GM12878 (cell line): ENCODE measurements at regions not wholly inside any gene's neighbourhood (a gene's known extent, or its start where the extent isn't known, plus 50 kb on each side); places are given as distances from the start of the nearest gene placed in this dataset.

Experiments used
- ATAC-seq: fragments of 200-7000 bp; cut with Tn5 transposase; 3 replicates; pipeline ENCODE4 v1.9.1; 2020; ENCODE audit warnings: mild to moderate bottlenecking, moderate library complexity
- BruUV-seq: library from RNA; stranded (reverse); fragments of 400-500 nt; replicated peaks from 2 replicates; lab custom pipeline; 2021; lab: Mats Ljungman, UMichigan
- CTCF ChIA-PET: fragments of 300-600 bp; sonication (Branson Sonifier 250); formaldehyde crosslinking; extraction: SDS; loops from one replicate; lab custom pipeline; 2021; ENCODE audit warnings: inconsistent platforms; lab: Yijun Ruan, JAX
- POLR2A ChIA-PET: fragments of 350-600 bp; formaldehyde crosslinking; extraction: SDS; loops from one replicate; lab custom pipeline; 2021; ENCODE audit warnings: inconsistent platforms; lab: Charles Lee
- RAD21 ChIA-PET: fragments of 300-600 bp; sonication (Branson Sonifier 250); formaldehyde crosslinking; loops from one replicate; lab custom pipeline; 2023; ENCODE audit warnings: antibody characterized with exemption; ENCODE audit not compliant: unreplicated experiment; lab: Charles Lee
- SMC1A ChIA-PET: fragments of 300-600 bp; sonication (Branson Sonifier 250); formaldehyde crosslinking; loops from one replicate; lab custom pipeline; 2023; ENCODE audit not compliant: unreplicated experiment, uncharacterized antibody; lab: Charles Lee
- DNase-seq: peaks from one replicate; pipeline ENCODE4 v3.0.0-alpha.2; 2011; ENCODE audit warnings: low read depth, low spot score
- FAIRE-seq: peaks from 3 replicates; lab custom pipeline; 2011; peaks lifted over from hg19 to GRCh38; lab: Jason Lieb, UNC
- H2AFZ ChIP-seq: 2 replicates; pipeline ENCODE4 v1.6.0; 2011; ENCODE audit warnings: low read depth, low read length, control low read depth; ENCODE audit not compliant: control insufficient read depth
- H3K27ac ChIP-seq: 2 replicates; pipeline ENCODE4 v1.5.1; 2011; ENCODE audit warnings: control low read depth; ENCODE audit not compliant: control insufficient read depth, insufficient read depth
- H3K27me3 ChIP-seq, 2 experiments: replicated peaks in 1 of 2; 2 replicates each; pipeline versions ENCODE4 v1.6.0 to v1.6.1; 2011; ENCODE audit warnings: low read length in 1 of 2; ENCODE audit not compliant: control insufficient read depth in 2 of 2, insufficient read depth in 2 of 2
- H3K36me3 ChIP-seq, 2 experiments: 2 replicates each; pipeline ENCODE4 v1.5.1; 2011; ENCODE audit warnings: low read length in 1 of 2; ENCODE audit not compliant: control insufficient read depth in 2 of 2, insufficient read depth in 2 of 2
- H3K4me1 ChIP-seq: 2 replicates; pipeline ENCODE4 v1.6.1; 2011; ENCODE audit warnings: mild to moderate bottlenecking, low read length, moderate library complexity, mixed read lengths; ENCODE audit not compliant: control insufficient read depth, insufficient read depth
- H3K4me2 ChIP-seq: 2 replicates; pipeline ENCODE4 v1.6.0; 2011; ENCODE audit warnings: control low read depth; ENCODE audit not compliant: control insufficient read depth, insufficient read depth
- H3K4me3 ChIP-seq: fragments of 200-600 bp; sonication (generic); 2 replicates; pipeline ENCODE4 v1.5.1; 2016
- H3K79me2 ChIP-seq: 2 replicates; pipeline ENCODE4 v1.6.0; 2011; ENCODE audit warnings: low read length; ENCODE audit not compliant: control insufficient read depth, insufficient read depth
- H3K9ac ChIP-seq: 2 replicates; pipeline ENCODE4 v1.8.0; 2011; ENCODE audit warnings: low read length, control low read depth, mixed read lengths; ENCODE audit not compliant: control insufficient read depth, insufficient read depth
- H3K9me3 ChIP-seq: replicated peaks from 3 replicates; pipeline ENCODE4 v1.5.1; 2011; ENCODE audit warnings: mild to moderate bottlenecking, low read length; ENCODE audit not compliant: control insufficient read depth, insufficient read depth
- H4K20me1 ChIP-seq: 2 replicates; pipeline ENCODE4 v1.6.0; 2011; ENCODE audit not compliant: control insufficient read depth, insufficient read depth
- BHLHE40 ChIP-seq, 2 experiments: fragments of 450-650 bp in 1 of 2; IDR thresholded peaks; 2 replicates each; pipeline ENCODE4 v1.6.1; 2011 to 2017; ENCODE audit warnings: low read depth in 2 of 2, borderline replicate concordance in 1 of 2, improper control_type of control experiment in 1 of 2, low read length in 1 of 2, mild to moderate bottlenecking in 1 of 2
- CBX5 ChIP-seq: sonication (generic); IDR thresholded peaks from 2 replicates; pipeline ENCODE4 v1.6.1; 2016; ENCODE audit warnings: low read depth, moderate library complexity, mild to moderate bottlenecking, inconsistent platforms
- FOXK2 ChIP-seq: fragments of 450-650 bp; IDR thresholded peaks from 2 replicates; pipeline ENCODE4 v1.6.1; 2017; ENCODE audit warnings: mild to moderate bottlenecking, moderate library complexity
- SMAD1 ChIP-seq: fragments of 450-650 bp; IDR thresholded peaks from 2 replicates; pipeline ENCODE4 v1.6.1; 2018; ENCODE audit warnings: mild to moderate bottlenecking, low read depth; ENCODE audit not compliant: partially characterized antibody
- SUPT20H ChIP-seq: IDR thresholded peaks from 2 replicates; pipeline ENCODE4 v1.6.1; 2011; ENCODE audit warnings: low read depth, mild to moderate bottlenecking, low read length, moderate library complexity, borderline replicate concordance; ENCODE audit not compliant: control insufficient read depth
- YY1 ChIP-seq: IDR thresholded peaks from 2 replicates; pipeline ENCODE4 v1.6.1; 2011; ENCODE audit warnings: low read depth, mild to moderate bottlenecking, low read length
- WGBS: methylation state at CpG from one replicate; pipeline ENCODE4 v1.1.6; 2016; ENCODE audit warnings: low lambda C conversion rate; ENCODE audit not compliant: insufficient replicate concordance, insufficient coverage; ENCODE audit errors: missing lambda C conversion rate; 5-methylcytosine and 5-hydroxymethylcytosine counted together
- in situ Hi-C: fragments of 300-500 bp; cut with MboI; formaldehyde crosslinking; loops from 9 replicates; pipeline ENCODE4 v1.14.3; 2018; ENCODE audit warnings: mixed read lengths
- intact Hi-C: fragments of 100-400 bp; cut with micrococcal nuclease; formaldehyde crosslinking; loops from one replicate; pipeline ENCODE4 v1.14.2; 2022; ENCODE audit not compliant: unreplicated experiment
- TF ChIP-seq, protein P1 (sequence below): fragments of 450-650 bp; IDR thresholded peaks from 2 replicates; pipeline ENCODE4 v1.6.1; 2016; ENCODE audit warnings: mild to moderate bottlenecking
- TF ChIP-seq, protein P2 (sequence below): fragments of 450-650 bp; IDR thresholded peaks from 2 replicates; pipeline ENCODE4 v1.6.1; 2016; ENCODE audit warnings: mild to moderate bottlenecking
- TF ChIP-seq, protein P3 (sequence below): fragments of 450-650 bp; formaldehyde crosslinking; IDR thresholded peaks from 2 replicates; pipeline ENCODE4 v1.4.0; 2020; ENCODE audit warnings: mild to moderate bottlenecking, moderate library complexity
- TF ChIP-seq, protein P4 (sequence below): IDR thresholded peaks from 2 replicates; pipeline ENCODE4 v1.6.1; 2012; ENCODE audit warnings: low read depth, low read length, improper control_type of control experiment
- TF ChIP-seq, protein P5 (sequence below): fragments of 450-650 bp; IDR thresholded peaks from 2 replicates; pipeline ENCODE4 v1.6.1; 2017; ENCODE audit warnings: mild to moderate bottlenecking

DNA sequence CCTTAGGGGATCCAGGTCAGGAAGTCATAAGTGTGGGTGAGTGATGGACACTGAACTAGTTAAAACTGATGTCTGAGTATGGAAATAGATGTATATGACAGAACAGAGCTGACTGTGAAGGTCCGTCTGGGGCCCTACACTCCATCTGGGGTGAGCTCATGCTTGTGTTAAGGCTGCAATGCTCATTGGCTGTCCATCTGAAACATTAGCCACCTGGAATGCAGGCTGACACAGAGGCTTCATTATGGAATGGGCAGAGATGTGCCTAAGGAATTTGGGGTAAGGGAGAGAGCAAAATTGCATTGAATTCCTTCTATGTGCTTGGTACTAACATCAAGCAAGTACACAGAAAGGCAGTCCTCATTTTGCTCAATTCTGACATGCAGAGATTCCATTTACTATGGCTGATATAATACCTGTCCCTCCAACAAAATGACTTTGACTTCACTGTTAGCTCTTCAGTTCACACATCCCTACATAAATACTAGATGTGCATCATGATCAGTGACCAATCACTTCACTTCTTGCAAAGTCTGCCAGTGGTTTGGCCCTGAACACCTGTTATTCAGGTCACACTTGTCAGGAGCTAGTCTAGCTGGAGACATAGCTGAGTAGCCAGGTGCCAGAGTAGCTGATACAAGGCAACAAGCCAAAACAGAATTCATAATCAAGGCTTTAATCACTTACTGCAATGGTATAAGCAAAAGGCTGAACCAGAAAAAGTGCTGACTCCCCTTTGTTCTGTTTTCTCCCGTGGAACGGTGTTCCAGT lies 128.9 kb upstream of the VWC2 start:
- ChIA-PET RAD21 (no interaction called here), CTCF (no interaction called here), SMC1A (no interaction called here), POLR2A (no interaction called here)
- Histone ChIP-seq H2AFZ (no peak overlapping the region), H3K27me3 (no peaks in the 10 kb centered on the region), H3K4me2 (no peak overlapping the region), H3K9ac (no peak overlapping the region), H3K79me2 (no peaks in the 10 kb centered on the region), H4K20me1 (no peaks in the 10 kb centered on the region), H3K36me3 (no peaks in the 10 kb centered on the region), H3K27ac (no peak overlapping the region), H3K4me1 (no peaks in the 10 kb centered on the region), H3K4me3 (no peak overlapping the region), H3K9me3 (no peaks in the 10 kb centered on the region)
- FAIRE-seq = no peak
- no TSS peak for BruUV-seq
- WGBS = 64% methylated on average over 3 of the region's 3 CpGs
- in situ Hi-C loops (no loop called here), intact Hi-C loops (no loop called here)
- no peak for DNase-seq
- TF ChIP-seq, protein P1, sequence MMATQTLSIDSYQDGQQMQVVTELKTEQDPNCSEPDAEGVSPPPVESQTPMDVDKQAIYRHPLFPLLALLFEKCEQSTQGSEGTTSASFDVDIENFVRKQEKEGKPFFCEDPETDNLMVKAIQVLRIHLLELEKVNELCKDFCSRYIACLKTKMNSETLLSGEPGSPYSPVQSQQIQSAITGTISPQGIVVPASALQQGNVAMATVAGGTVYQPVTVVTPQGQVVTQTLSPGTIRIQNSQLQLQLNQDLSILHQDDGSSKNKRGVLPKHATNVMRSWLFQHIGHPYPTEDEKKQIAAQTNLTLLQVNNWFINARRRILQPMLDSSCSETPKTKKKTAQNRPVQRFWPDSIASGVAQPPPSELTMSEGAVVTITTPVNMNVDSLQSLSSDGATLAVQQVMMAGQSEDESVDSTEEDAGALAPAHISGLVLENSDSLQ = no peak
- TF ChIP-seq, protein P2, sequence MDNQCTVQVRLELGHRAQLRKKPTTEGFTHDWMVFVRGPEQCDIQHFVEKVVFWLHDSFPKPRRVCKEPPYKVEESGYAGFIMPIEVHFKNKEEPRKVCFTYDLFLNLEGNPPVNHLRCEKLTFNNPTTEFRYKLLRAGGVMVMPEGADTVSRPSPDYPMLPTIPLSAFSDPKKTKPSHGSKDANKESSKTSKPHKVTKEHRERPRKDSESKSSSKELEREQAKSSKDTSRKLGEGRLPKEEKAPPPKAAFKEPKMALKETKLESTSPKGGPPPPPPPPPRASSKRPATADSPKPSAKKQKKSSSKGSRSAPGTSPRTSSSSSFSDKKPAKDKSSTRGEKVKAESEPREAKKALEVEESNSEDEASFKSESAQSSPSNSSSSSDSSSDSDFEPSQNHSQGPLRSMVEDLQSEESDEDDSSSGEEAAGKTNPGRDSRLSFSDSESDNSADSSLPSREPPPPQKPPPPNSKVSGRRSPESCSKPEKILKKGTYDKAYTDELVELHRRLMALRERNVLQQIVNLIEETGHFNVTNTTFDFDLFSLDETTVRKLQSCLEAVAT = no peak
- TF ChIP-seq, protein P3, sequence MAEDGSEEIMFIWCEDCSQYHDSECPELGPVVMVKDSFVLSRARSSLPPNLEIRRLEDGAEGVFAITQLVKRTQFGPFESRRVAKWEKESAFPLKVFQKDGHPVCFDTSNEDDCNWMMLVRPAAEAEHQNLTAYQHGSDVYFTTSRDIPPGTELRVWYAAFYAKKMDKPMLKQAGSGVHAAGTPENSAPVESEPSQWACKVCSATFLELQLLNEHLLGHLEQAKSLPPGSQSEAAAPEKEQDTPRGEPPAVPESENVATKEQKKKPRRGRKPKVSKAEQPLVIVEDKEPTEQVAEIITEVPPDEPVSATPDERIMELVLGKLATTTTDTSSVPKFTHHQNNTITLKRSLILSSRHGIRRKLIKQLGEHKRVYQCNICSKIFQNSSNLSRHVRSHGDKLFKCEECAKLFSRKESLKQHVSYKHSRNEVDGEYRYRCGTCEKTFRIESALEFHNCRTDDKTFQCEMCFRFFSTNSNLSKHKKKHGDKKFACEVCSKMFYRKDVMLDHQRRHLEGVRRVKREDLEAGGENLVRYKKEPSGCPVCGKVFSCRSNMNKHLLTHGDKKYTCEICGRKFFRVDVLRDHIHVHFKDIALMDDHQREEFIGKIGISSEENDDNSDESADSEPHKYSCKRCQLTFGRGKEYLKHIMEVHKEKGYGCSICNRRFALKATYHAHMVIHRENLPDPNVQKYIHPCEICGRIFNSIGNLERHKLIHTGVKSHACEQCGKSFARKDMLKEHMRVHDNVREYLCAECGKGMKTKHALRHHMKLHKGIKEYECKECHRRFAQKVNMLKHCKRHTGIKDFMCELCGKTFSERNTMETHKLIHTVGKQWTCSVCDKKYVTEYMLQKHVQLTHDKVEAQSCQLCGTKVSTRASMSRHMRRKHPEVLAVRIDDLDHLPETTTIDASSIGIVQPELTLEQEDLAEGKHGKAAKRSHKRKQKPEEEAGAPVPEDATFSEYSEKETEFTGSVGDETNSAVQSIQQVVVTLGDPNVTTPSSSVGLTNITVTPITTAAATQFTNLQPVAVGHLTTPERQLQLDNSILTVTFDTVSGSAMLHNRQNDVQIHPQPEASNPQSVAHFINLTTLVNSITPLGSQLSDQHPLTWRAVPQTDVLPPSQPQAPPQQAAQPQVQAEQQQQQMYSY = no peak
- no peak for TF ChIP-seq BHLHE40 (IDR thresholded peaks at IDR 0.05; ENCODE audit: borderline replicate concordance in 1 of 2, low read depth in 2 of 2, low read length in 1 of 2)
- no peak for TF ChIP-seq YY1
- no peak for TF ChIP-seq FOXK2
- TF ChIP-seq, protein P4, sequence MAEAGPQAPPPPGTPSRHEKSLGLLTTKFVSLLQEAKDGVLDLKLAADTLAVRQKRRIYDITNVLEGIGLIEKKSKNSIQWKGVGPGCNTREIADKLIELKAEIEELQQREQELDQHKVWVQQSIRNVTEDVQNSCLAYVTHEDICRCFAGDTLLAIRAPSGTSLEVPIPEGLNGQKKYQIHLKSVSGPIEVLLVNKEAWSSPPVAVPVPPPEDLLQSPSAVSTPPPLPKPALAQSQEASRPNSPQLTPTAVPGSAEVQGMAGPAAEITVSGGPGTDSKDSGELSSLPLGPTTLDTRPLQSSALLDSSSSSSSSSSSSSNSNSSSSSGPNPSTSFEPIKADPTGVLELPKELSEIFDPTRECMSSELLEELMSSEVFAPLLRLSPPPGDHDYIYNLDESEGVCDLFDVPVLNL = no peak
- TF ChIP-seq SUPT20H = no peak
- no peak for TF ChIP-seq SMAD1
- TF ChIP-seq, protein P5, sequence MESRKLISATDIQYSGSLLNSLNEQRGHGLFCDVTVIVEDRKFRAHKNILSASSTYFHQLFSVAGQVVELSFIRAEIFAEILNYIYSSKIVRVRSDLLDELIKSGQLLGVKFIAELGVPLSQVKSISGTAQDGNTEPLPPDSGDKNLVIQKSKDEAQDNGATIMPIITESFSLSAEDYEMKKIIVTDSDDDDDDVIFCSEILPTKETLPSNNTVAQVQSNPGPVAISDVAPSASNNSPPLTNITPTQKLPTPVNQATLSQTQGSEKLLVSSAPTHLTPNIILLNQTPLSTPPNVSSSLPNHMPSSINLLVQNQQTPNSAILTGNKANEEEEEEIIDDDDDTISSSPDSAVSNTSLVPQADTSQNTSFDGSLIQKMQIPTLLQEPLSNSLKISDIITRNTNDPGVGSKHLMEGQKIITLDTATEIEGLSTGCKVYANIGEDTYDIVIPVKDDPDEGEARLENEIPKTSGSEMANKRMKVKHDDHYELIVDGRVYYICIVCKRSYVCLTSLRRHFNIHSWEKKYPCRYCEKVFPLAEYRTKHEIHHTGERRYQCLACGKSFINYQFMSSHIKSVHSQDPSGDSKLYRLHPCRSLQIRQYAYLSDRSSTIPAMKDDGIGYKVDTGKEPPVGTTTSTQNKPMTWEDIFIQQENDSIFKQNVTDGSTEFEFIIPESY = no peak
- no peak for TF ChIP-seq CBX5
- ATAC-seq = no peak
